NCI-H774 (cell line): ENCODE measurements at regions not wholly inside any gene's neighbourhood (a gene's known extent, or its start where the extent isn't known, plus 50 kb on each side); places are given as distances from the start of the nearest gene placed in this dataset.
"Not testable (repeated sequence)": the region's sequence is repeated elsewhere in the genome, so short reads cannot be mapped to it uniquely, and the experiment has no call there.

Experiments used
- DNase-seq: peaks from one replicate; lab custom pipeline; 2025; lab: John Stamatoyannopoulos, UW

- no peak for DNase-seq
Observed at GRCh38 chr3:164113371-164114332, 964.6 kb downstream of the SI start.

DNA sequence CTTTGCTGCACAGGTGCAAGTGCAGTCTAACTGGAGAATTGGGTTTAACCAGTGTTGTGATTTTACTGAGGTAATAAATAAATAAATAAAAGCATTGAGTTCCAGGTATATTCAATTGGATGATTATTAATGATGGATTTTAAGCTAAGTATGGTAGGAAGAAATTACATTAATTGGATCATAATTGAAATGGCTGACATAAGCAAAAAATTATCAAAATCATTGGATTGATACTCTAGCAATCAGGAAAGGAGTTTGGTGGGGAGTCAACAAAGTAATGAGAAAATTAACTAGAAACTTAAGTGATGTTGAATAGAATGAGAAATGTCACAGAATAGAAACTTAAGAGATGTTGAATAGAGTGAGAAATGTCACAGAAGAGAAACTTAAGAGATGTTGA, 981.9 kb downstream of the SI start:
- no peak for DNase-seq

DNA sequence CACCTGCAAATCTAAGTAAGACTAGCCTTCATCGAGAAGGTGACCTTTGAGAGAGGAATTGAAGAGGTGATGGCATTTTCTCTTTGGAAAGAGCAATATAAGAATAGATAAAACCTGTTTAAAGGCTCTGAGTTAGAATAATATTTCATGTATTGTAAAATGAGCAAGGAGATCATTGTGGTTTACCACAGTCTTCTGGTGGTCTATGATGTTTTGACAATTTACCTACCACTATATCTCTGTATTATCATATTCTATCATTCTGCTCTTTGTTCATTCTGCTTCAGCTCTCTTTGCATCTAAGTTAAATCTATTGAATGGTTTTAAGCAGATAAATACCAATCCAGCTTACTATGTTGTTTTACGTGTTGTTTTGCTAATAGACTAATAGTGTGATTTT, 982.3 kb downstream of the SI start:
- DNase-seq = no peak

DNA sequence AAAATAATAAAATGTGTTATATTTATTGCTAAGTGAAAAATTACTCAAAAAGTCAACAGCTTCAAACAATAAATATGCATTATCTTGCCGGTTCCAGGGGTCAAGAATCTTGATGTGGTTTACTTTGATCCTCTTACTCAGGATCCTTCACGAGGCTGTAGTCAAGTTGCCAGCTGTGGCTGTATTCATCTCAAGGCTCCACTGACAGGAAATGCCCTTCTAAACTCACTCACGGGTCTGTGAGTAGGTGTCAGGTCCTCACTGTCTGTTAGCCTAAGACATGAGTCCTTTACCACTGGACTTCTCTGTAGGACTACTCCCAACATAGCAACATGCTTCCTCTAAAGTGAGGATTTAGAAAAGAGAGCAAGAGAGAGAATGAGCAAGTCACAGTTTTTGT, 983.0 kb downstream of the SI start:
- no peak for DNase-seq

GRCh38 chr3:164094546-164094945, 983.8 kb downstream of the SI start:
- DNase-seq = no peak

DNA sequence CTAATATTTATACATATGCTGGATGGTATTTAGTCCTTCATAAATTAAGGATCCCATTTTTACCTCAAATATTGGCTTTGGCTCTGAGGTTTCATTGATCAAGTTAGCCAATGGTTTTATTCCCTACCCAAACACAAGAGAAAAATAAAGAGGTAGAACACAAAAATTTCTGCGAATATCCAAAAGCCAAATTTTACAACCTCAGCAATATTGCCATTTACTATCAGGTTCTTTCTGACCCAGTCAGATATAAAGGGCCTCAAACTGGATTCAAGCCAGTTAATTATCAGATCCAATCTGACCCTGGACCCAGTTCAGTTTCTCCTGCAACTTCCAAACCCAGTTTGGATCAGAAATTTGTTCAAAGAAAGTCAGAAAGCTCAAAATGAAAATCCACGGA, 998.1 kb downstream of the SI start:
- no peak for DNase-seq

DNA sequence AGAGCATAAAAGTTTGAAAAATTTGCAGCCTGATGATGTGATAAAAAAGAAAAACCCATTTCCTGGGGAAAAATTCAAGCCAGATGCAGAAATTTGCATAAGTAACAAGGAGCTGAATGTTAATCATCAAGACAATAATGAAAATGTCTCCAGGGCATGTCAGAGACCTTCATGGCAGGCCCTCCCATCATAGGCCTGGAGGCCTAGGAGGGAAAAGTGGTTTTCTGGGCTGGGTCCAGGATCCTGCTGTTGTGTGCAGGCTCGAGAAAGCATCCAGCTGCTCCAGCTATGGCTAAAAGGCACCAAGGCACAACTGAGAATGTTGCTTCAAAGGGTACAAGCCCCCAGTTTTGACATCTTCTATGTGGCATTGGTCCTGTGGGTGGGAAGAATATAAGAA, 1014.0 kb downstream of the SI start:
- DNase-seq = no peak

GRCh38 chr3:164060923-164061322, 1017.4 kb downstream of the SI start:
- DNase-seq = no peak

GRCh38 chr3:164049847-164050246, 1028.4 kb downstream of the SI start:
- DNase-seq = no peak

GRCh38 chr3:164048451-164048850, 1029.8 kb downstream of the SI start:
- no peak for DNase-seq

- DNase-seq = no peak
Observed at GRCh38 chr3:164040991-164041390, 1037.3 kb downstream of the SI start.

DNA sequence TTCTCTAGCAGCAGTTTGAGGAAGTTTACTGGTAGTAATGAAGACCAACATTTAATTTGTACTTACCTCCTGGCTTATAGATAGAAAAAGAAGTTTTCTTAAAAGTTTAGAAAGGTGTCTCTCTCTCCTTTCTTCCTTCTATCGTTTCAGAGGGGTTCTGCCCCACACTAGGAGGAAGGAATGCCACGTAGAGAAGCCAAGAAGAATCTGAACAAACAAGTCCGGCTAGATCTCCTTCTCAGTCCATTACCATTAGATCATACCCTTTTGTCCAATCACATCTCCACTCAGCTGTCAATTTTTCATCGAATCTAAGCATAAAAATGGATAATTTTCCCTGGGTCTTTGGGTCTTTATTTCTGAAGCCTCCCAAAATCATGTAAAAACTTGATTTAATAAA, 1048.1 kb downstream of the SI start:
- no peak for DNase-seq

- DNase-seq = no peak
Observed at GRCh38 chr3:164024786-164025185, 1053.5 kb downstream of the SI start.

DNA sequence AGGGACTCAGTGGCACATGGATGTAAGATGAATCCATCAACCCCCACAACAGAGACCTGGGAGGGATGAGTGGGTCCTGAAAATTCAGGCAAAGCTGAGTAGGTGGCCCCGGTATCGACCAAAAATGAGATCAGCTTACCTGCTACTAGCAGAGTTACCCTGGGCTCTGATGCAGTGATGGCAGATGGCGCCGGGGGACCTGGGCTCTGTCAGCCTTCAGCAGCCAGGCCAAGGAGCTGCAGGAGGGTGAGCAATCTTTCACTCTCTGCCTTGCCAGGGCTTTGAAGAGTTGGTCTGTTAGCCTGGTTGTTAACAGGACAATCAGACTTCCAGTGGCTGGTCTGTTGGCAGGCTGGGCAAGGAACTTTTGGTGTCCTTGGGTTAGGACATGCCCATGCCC, 1054.8 kb downstream of the SI start:
- DNase-seq = no peak

- DNase-seq = no peak
Observed at GRCh38 chr3:164018500-164018899, 1059.8 kb downstream of the SI start.

- DNase-seq = no peak
Observed at GRCh38 chr3:164007765-164008164, 1070.5 kb downstream of the SI start.

DNA sequence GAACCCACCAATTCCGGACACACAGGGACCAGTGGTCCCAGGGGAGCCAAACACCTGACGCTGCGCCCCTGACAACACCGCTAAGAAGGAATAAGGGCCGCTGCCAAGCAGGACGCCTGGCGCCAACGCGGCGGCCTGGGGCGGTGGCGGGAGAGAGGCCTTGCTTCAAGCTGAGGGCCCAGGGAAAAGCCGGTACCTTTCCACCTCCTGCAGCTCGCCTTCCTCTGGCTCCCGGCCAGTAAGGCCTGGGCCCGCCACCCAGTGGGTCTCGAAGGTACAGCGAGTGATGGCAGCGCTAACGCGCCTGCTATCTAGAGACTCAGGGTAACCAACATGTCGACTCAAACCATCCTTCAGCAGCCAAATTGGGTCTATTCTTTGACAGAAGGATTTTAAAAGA, 1074.1 kb downstream of the SI start:
- DNase-seq = no peak

DNA sequence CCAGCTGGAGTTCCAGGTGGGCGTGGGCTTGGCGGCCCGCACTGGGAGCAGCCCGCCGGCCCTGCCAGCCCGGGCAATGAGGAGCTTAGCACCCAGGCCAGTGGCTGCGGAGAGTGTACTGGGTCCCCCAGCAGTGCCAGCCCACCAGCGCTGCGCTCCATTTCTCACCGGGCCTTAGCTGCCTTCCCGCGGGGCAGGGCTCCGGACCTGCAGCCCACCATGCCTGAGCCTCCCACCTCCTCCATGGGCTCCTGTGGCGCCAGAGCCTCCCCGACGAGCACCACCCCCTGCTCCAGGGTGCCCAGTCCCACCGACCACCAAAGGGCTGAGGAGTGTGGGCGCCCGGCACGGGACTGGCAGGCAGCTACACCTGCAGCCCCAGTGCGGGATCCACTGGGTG, 1075.3 kb downstream of the SI start:
- not testable (repeated sequence) for DNase-seq

GRCh38 chr3:163983940-163984339, 1094.4 kb downstream of the SI start:
- no peak for DNase-seq

DNA sequence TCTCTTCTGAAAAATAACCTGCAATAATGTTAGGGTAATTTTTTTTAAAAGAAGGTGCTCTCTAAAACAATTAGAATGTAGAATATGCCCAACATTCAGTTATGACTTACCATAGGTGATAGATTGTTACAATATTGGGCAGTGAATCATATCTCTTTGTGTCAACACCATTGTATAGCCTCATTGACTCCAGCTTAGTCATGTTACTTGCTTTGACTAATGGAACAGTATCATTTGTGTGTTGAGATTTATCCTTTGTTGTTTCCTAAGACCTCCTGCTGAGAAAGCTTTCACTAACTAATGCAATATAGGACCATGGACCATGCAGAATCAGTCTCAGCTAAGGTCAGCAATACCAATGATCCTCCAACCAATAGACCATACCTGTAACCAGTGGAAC, 1106.4 kb downstream of the SI start:
- DNase-seq = no peak

GRCh38 chr3:163957072-163957471, 1121.2 kb downstream of the SI start:
- no peak for DNase-seq

GRCh38 chr3:163953526-163953925, 1124.8 kb downstream of the SI start:
- no peak for DNase-seq

GRCh38 chr3:163952499-163952898, 1125.8 kb downstream of the SI start:
- no peak for DNase-seq

DNA sequence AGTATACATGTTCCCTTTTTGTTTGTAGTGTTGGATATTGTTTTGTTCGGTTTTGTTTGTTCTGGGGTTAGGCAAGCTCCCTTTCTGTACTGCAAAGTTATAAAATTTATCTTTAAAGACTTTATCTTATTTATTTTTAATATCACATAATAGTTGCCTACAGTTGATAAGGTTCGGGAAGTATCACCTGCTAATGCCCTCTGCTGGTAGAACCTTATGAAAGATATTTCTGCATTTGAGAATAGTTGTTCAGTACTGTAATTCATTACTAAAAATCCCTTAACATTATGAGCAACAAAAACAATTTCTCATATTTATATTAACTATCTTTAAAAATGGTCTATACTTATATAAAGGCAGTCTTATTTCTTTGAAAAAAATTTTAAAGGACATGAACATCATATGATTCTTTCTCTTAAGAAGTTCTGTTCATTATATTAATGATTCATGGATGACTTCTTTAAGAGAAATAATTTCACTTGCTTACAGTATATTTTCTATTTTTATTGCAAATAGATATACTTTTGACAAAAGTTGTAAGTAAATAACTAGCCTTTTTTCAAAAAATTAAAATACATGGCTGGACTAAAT, 1126.8 kb downstream of the SI start:
- no peak for DNase-seq
